ENCODE measurements at regions not wholly inside any gene's neighbourhood (a gene's known extent, or its start where the extent isn't known, plus 50 kb on each side); places are given as distances from the start of the nearest gene placed in this dataset.

DNA sequence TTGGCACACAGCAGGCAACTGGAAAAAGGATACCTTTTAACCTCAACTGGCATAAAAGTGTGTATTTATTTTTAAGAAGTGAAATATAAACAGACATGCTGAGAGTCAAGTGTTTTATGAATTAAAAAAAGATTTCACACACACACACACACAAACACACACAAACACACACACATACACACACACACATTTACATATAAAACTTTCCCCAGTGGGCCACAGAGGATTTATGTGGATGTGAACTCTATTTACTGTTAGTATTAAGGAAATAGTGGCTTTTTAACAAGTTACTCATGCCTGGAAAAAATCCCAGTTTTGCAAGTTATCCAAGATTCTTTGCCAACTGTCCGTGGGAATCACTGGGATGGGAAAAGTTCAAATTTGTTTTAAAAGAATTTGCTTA is 725.9 kb upstream of the NR2F2 start:
- no peaks in the 10 kb centered on the region for H3K36me3 ChIP-seq
- intact Hi-C loops (cut with micrococcal nuclease), result no loop called here
- peak overlapping the region; percentile 77 for H3K27ac ChIP-seq (replicated peaks)
- H3K4me1 ChIP-seq, result peaks cover 15% of the 10 kb centered on the region
- H3K9me3 ChIP-seq (replicated peaks), result peaks cover 5% of the 10 kb centered on the region
- no peaks in the 10 kb centered on the region for H3K27me3 ChIP-seq (ENCODE audit: low read depth)
- H3K4me3 ChIP-seq, result no peak overlapping the region
- no peak for DNase-seq
- TF ChIP-seq, protein P1, sequence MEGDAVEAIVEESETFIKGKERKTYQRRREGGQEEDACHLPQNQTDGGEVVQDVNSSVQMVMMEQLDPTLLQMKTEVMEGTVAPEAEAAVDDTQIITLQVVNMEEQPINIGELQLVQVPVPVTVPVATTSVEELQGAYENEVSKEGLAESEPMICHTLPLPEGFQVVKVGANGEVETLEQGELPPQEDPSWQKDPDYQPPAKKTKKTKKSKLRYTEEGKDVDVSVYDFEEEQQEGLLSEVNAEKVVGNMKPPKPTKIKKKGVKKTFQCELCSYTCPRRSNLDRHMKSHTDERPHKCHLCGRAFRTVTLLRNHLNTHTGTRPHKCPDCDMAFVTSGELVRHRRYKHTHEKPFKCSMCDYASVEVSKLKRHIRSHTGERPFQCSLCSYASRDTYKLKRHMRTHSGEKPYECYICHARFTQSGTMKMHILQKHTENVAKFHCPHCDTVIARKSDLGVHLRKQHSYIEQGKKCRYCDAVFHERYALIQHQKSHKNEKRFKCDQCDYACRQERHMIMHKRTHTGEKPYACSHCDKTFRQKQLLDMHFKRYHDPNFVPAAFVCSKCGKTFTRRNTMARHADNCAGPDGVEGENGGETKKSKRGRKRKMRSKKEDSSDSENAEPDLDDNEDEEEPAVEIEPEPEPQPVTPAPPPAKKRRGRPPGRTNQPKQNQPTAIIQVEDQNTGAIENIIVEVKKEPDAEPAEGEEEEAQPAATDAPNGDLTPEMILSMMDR (IDR thresholded peaks at IDR 0.05; ENCODE audit: borderline replicate concordance), result no peak

DNA sequence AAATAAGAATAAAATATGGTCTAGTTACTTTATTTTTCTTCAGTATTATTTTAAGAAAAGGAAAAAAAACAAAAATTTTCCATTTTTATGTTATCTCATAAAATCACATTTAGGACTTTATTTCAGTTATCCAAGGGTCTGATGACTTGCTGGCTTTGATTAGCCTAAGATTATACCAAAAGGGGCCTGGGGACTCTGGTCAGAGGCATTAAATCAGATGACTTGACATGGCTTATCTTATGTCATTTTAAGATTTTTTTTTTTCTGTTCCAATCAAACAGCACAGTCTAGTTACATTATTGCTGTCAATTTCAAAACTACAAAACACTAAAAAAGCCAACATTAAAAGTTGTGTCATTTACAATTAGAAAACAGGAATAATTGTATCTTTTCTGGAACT is 725.4 kb upstream of the NR2F2 start:
- Histone ChIP-seq H3K4me3 (no peak overlapping the region), H3K27me3 (ENCODE audit: low read depth) (no peaks in the 10 kb centered on the region), H3K4me1 (peaks cover 15% of the 10 kb centered on the region), H3K36me3 (no peaks in the 10 kb centered on the region), H3K9me3 (replicated peaks) (peaks cover 5% of the 10 kb centered on the region), H3K27ac (replicated peaks) (peak overlapping the region; percentile 77)
- intact Hi-C loops (cut with micrococcal nuclease), result no loop called here
- no peak for DNase-seq
- TF ChIP-seq, protein P1 (IDR thresholded peaks at IDR 0.05; ENCODE audit: borderline replicate concordance), result no peak

DNA sequence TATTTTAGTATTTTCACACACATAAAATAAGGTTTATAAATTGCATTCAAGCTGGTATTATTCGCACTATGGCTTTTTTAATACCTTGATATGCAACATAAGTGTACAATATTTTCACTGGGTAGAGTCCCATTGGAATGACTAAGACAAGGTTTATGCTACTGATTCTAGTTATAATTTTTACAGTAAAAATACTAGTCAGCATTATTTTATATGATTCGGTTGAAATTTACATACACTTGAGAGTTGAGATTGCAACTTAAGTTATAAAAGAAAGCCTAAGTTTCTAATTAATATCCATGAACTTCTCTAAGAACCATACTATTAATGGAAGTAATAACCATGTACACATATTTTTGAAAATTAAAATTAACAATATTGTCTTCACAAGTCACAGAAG is 723.9 kb upstream of the NR2F2 start:
- H3K36me3 ChIP-seq, result no peaks in the 10 kb centered on the region
- intact Hi-C loops (cut with micrococcal nuclease), result no loop called here
- no peak for DNase-seq
- H3K9me3 ChIP-seq (replicated peaks), result no peaks in the 10 kb centered on the region
- H3K27me3 ChIP-seq (ENCODE audit: low read depth), result no peaks in the 10 kb centered on the region
- no peak overlapping the region for H3K4me3 ChIP-seq
- TF ChIP-seq, protein P1 (IDR thresholded peaks at IDR 0.05; ENCODE audit: borderline replicate concordance), result no peak
- peaks cover 15% of the 10 kb centered on the region for H3K4me1 ChIP-seq
- no peak overlapping the region for H3K27ac ChIP-seq (replicated peaks)

DNA sequence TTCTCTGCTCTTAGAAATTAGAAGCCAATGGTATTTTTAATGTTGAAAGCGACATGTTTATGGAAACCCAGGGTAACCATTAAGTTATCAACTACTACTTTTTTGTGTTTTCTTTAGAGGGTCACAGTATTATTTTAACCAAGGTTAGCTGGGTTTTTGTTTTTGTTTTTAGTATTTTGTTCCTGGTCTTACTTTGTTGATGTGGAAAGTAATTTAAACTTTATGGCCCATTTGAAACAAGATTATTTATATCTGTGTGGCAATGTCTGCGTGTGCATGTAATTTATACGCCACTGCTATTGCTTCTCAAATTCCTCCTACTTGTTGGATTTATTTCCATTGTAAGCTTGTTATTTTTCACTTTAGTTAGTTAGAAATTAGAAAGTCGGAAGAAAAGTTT is 722.1 kb upstream of the NR2F2 start:
- intact Hi-C loops (cut with micrococcal nuclease), result no loop called here
- no peak for DNase-seq
- no peaks in the 10 kb centered on the region for H3K9me3 ChIP-seq (replicated peaks)
- TF ChIP-seq, protein P1 (IDR thresholded peaks at IDR 0.05; ENCODE audit: borderline replicate concordance), result no peak
- no peak overlapping the region for H3K27ac ChIP-seq (replicated peaks)
- H3K4me1 ChIP-seq, result peaks cover 15% of the 10 kb centered on the region
- H3K4me3 ChIP-seq, result no peak overlapping the region
- no peaks in the 10 kb centered on the region for H3K36me3 ChIP-seq
- H3K27me3 ChIP-seq (ENCODE audit: low read depth), result no peaks in the 10 kb centered on the region

DNA sequence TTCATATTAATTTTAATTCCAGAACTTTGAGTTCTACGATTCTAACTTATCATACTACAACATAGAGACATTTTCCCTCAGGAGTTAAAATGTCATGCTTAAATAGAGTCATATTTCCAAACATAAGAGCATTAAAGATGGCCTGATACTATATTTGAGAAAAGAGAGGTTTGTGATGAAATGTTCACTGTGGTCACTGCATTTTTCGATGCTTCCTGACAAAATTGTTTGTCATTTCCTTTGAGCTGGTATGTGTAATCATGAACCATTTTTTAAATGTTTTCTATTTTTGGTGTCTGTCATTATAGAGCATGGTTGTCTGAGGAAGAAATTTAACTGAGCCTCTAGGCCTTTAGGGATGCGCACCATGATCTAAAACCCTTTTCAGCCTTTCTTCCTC is 721.4 kb upstream of the NR2F2 start:
- no peaks in the 10 kb centered on the region for H3K36me3 ChIP-seq
- intact Hi-C loops (cut with micrococcal nuclease), result no loop called here
- no peaks in the 10 kb centered on the region for H3K9me3 ChIP-seq (replicated peaks)
- no peak overlapping the region for H3K4me3 ChIP-seq
- H3K27ac ChIP-seq (replicated peaks), result no peak overlapping the region
- TF ChIP-seq, protein P1 (IDR thresholded peaks at IDR 0.05; ENCODE audit: borderline replicate concordance), result no peak
- no peak for DNase-seq
- no peaks in the 10 kb centered on the region for H3K27me3 ChIP-seq (ENCODE audit: low read depth)
- H3K4me1 ChIP-seq, result peaks cover 12% of the 10 kb centered on the region

DNA sequence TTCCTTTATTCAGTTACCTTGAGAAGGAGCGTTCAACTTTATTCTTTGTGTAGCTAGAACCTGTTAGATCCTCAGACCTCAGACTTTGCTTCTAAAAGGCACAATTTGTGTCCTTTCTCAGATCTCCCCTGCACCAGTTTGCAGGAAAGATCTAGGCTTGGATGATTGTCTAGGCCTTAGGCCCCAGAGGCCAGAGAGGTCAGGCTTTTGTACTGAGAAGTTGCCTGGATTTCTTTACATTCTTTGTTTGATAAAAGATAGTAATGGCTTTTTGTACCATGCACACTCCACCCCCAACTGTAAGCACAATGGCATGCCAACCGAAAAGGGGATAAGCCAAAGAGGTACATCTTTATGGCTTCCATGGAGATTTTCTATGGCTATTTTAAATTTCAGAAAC is 719.6 kb upstream of the NR2F2 start:
- Histone ChIP-seq H3K27ac (replicated peaks) (no peak overlapping the region), H3K4me1 (no peaks in the 10 kb centered on the region), H3K4me3 (no peak overlapping the region), H3K9me3 (replicated peaks) (no peaks in the 10 kb centered on the region), H3K36me3 (no peaks in the 10 kb centered on the region), H3K27me3 (ENCODE audit: low read depth) (no peaks in the 10 kb centered on the region)
- intact Hi-C loops (cut with micrococcal nuclease), result no loop called here
- TF ChIP-seq, protein P1 (IDR thresholded peaks at IDR 0.05; ENCODE audit: borderline replicate concordance), result no peak
- DNase-seq, result no peak

Measured in left ventricle myocardium inferior (tissue), 1 donor.